ENCODE measurements at regions not wholly inside any gene's neighbourhood (a gene's known extent, or its start where the extent isn't known, plus 50 kb on each side); places are given as distances from the start of the nearest gene placed in this dataset.

- intact Hi-C loops (cut with DNase I) = no loop called here
- H3K27ac ChIP-seq = no peak overlapping the region
- ATAC-seq (no peak), DNase-seq (peak in 1 of 4 donors; percentile 21)
- H3K4me1 ChIP-seq = no peaks in the 10 kb centered on the region
- peaks cover 11 to 68% of the 10 kb centered on the region in 2 donors for H3K27me3 ChIP-seq
- no peaks in the 10 kb centered on the region for H3K9me3 ChIP-seq
- H3K36me3 ChIP-seq = no peaks in the 10 kb centered on the region
- no peak overlapping the region for H3K4me3 ChIP-seq
- no peak for TF ChIP-seq CTCF (IDR thresholded peaks at IDR 0.05)
Measured at GRCh38 chr9:135222881-135223760, 135.7 kb downstream of the OLFM1 start.

GRCh38 chr9:135223831-135224230 lies 136.4 kb downstream of the OLFM1 start:
- DNase-seq (no peak), ATAC-seq (no peak)
- H3K9me3 ChIP-seq = no peaks in the 10 kb centered on the region
- no peaks in the 10 kb centered on the region for H3K4me1 ChIP-seq
- H3K36me3 ChIP-seq = no peaks in the 10 kb centered on the region
- no peak overlapping the region for H3K27ac ChIP-seq
- H3K27me3 ChIP-seq = peaks cover 4 to 68% of the 10 kb centered on the region in 2 donors
- TF ChIP-seq CTCF (IDR thresholded peaks at IDR 0.05) = no peak
- no peak overlapping the region for H3K4me3 ChIP-seq
- intact Hi-C loops (cut with DNase I) = no loop called here

- Histone ChIP-seq H3K27me3 (peaks cover 0 to 68% of the 10 kb centered on the region in 2 donors), H3K36me3 (no peaks in the 10 kb centered on the region), H3K27ac (no peak overlapping the region), H3K4me3 (no peak overlapping the region), H3K9me3 (no peaks in the 10 kb centered on the region), H3K4me1 (no peaks in the 10 kb centered on the region)
- ATAC-seq (peak; percentile 89), DNase-seq (peak in 2 of 4 donors; percentile 32 to 54)
- intact Hi-C loops (cut with DNase I) = no loop called here
- no peak for TF ChIP-seq CTCF (IDR thresholded peaks at IDR 0.05)
Measured at GRCh38 chr9:135224286-135224877, 136.9 kb downstream of the OLFM1 start.

GRCh38 chr9:135224921-135225541 lies 137.6 kb downstream of the OLFM1 start:
- Histone ChIP-seq H3K9me3 (no peaks in the 10 kb centered on the region), H3K27me3 (peaks cover 0 to 68% of the 10 kb centered on the region in 2 donors), H3K36me3 (no peaks in the 10 kb centered on the region), H3K27ac (no peak overlapping the region), H3K4me1 (no peaks in the 10 kb centered on the region), H3K4me3 (no peak overlapping the region)
- TF ChIP-seq CTCF (IDR thresholded peaks at IDR 0.05) = no peak
- no peak for ATAC-seq
- intact Hi-C loops (cut with DNase I) = no loop called here
- no peak for DNase-seq

- Histone ChIP-seq H3K4me1 (no peaks in the 10 kb centered on the region), H3K4me3 (no peak overlapping the region), H3K36me3 (no peaks in the 10 kb centered on the region), H3K9me3 (no peaks in the 10 kb centered on the region), H3K27ac (no peak overlapping the region), H3K27me3 (peaks cover 0 to 68% of the 10 kb centered on the region in 2 donors)
- ATAC-seq (no peak), DNase-seq (no peak)
- intact Hi-C loops (cut with DNase I) = no loop called here
- TF ChIP-seq CTCF (IDR thresholded peaks at IDR 0.05) = no peak
Measured at GRCh38 chr9:135225619-135226228, 138.3 kb downstream of the OLFM1 start.
